Epithelial cell of proximal tubule (primary cell): ENCODE measurements at regions not wholly inside any gene's neighbourhood (a gene's known extent, or its start where the extent isn't known, plus 50 kb on each side); places are given as distances from the start of the nearest gene placed in this dataset.

Source experiments
- DNase-seq: peaks from one replicate; pipeline ENCODE4 v3.0.0-alpha.2; 2011; ENCODE audit warnings: low read depth
- H3K4me3 ChIP-seq: 2 replicates; pipeline ENCODE4 v1.5.1; 2011; ENCODE audit warnings: low read depth, mild to moderate bottlenecking, low read length
- TF ChIP-seq, protein P1 (sequence below): conservative IDR thresholded peaks from 2 replicates; pipeline ENCODE4 v1.5.1; 2012; ENCODE audit warnings: low read depth, mild to moderate bottlenecking, low read length

DNA sequence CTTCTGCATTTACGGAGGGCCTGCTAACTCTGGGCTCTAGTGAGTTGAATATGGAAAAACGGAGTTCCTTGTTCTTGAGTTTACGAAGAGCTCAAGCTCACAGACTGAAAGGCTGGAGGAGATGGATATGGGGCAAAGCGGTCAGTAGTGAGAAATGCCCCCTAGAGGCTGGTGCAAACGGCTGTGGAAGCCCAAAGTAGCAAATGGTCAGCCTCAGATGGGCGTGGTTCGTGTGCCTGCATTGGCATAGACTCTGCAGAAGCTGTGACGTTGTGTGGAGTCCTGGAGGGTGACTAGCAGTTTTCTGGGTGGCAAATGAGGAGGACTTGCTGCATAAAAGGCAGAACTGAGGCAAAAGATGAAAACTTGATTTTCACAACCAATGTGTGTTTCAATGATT is 93.6 kb upstream of the TWIST2 start:
- DNase-seq: no peak
- H3K4me3 ChIP-seq: no peak overlapping the region
- TF ChIP-seq, protein P1, sequence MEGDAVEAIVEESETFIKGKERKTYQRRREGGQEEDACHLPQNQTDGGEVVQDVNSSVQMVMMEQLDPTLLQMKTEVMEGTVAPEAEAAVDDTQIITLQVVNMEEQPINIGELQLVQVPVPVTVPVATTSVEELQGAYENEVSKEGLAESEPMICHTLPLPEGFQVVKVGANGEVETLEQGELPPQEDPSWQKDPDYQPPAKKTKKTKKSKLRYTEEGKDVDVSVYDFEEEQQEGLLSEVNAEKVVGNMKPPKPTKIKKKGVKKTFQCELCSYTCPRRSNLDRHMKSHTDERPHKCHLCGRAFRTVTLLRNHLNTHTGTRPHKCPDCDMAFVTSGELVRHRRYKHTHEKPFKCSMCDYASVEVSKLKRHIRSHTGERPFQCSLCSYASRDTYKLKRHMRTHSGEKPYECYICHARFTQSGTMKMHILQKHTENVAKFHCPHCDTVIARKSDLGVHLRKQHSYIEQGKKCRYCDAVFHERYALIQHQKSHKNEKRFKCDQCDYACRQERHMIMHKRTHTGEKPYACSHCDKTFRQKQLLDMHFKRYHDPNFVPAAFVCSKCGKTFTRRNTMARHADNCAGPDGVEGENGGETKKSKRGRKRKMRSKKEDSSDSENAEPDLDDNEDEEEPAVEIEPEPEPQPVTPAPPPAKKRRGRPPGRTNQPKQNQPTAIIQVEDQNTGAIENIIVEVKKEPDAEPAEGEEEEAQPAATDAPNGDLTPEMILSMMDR: peak; percentile 14

DNA sequence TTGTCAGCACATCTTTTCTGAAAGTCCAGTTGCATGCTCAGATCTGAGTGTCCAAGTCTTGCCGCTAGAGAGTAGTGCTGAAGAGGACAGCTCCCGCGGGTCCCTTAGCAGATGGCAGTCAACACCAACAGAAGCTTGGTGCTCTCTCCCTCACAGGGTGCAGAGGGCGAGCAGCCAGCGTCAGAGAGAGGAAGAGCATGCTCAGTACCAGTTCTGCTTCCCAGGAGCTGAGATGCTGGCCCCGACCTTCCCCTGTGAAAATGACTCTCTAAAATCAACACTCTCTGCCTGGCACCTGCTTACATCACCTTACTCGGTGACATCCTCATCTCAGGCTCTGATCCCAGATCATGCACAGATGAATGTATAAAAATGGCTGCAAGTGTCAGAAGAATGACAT is 86.0 kb upstream of the TWIST2 start:
- TF ChIP-seq, protein P1: no peak
- no peak overlapping the region for H3K4me3 ChIP-seq
- no peak for DNase-seq

DNA sequence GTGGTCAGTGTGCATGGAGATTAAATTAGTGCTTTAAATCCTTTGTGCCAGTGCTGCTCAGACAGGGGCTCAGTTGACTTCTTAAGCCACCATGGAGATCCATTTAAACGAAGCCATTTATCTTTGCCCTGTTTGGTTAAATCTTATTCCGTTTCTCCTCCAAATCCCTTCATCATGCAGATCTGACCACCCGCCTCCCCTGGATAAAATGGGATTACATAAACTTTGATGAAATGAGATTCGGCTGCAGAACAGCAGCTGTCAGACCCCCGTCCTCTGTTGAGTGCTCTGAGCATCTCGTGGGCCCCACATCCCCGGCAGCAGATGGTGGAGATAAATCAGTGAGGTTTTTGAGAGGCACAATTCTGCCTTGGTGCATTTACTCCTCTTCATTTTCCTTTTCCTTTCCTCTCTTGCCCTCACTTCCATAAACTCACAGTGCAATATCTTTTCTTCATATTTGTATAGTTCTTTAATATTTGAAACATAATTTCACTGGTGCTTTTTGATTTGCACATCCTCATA is 84.4 kb upstream of the TWIST2 start:
- TF ChIP-seq, protein P1: no peak
- DNase-seq: no peak

DNA sequence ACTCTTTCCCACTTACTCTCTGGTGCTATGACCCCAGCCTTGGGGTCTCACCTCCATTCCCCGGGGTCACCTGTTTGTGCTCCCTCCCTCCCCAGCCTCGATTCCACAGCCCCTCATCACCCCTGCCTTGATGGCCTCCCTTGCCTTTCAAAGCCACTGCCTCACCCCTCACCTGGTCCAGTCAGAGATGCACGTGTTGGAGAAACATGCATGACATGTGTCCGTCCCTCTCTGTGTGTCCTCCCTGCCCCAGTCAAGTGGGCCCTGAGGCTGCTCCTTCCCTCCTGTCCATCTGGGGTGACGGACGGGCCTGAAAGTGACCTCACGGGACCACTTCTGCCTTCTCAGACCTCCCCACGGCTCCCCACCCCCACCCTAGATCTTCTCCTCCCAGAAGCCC is 82.3 kb upstream of the TWIST2 start:
- H3K4me3 ChIP-seq: no peak overlapping the region
- TF ChIP-seq, protein P1: no peak
- DNase-seq: no peak

More for the DNA sequence above, 84.4 kb upstream of the TWIST2 start:
- H3K4me3 ChIP-seq: no peak overlapping the region

DNA sequence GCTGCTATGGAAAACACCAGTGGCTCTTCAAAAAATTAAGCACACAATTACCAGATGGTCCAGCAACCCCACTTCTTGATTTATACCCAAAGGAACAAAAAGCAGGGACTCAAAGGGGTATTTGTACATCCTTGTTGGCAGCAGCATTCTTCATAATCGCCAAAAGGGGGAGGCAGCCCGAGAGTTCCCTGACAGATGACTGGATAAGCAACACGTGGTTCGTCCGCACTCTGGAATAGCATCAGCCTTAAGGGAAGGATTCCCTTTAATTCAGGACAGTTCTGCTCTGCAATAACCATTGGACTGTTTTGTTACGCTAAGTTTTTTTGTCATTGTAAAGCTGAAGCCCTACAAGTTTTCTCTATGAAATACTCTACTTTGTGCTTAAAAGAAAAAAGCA is 76.7 kb upstream of the TWIST2 start:
- DNase-seq: no peak
- TF ChIP-seq, protein P1: no peak
- H3K4me3 ChIP-seq: no peak overlapping the region

DNA sequence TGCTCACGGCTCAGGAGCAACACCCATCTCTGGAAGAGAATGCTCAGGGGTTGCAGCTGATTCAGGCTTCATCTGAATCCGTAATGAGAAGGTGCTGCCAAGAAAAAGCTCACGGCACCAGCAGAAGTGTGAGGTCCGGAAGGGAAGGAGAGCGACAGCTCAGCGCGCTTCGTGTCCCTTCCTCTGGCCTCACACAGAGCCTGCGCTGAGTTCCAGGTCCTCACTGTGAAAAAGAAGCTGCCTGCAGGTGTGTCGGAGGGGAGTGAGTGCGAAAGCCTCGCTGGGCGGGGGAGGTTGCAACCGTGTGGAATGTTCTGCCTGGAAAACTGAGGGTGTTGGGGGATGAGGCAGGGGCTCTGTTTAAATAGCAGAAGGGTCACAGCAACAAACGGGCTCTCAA is 76.2 kb upstream of the TWIST2 start:
- TF ChIP-seq, protein P1: no peak
- H3K4me3 ChIP-seq: no peak overlapping the region
- DNase-seq: no peak

DNA sequence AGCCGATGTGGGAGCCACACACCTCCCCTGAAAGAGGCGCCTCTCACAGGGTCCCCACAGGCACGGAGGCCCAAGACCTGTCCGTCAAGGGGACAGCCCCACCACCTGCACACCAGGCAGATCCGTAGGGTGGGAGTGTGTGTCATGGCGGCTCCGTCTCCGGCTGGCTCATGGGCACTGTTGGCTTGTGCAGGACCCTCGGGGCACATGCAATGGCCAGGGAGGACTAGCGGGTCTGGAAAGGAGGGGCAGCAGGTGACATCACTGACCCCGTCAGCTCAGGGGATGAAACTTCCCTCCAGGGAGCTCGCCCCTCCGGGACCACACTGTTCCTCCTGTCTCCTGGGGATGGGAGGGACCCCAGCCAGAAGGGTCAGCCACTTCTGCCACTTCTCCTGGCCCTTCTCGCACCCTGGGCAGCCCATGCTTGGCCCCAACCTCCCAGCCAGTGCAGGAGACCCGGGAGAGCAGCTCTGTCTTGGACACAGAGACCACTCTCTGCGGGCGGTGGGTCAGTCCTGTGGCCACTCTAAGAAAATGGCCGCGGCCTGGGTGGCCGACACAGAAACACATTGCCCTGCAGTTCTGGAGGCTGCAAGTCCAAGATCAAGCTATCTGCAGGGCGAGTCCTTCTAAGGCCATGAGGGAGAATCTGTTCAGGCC is 75.1 kb upstream of the TWIST2 start:
- TF ChIP-seq, protein P1: no peak
- H3K4me3 ChIP-seq: no peak overlapping the region
- DNase-seq: no peak
